Right lobe of liver (tissue), 6 donors: ENCODE measurements at regions not wholly inside any gene's neighbourhood (a gene's known extent, or its start where the extent isn't known, plus 50 kb on each side); places are given as distances from the start of the nearest gene placed in this dataset.

Experiments
- ATAC-seq, 4 donors: fragments of 200-7000 bp; cut with Tn5 transposase; one replicate each; pipeline ENCODE4 v1.9.1; 2020; ENCODE audit warnings: mild to moderate bottlenecking in 4 of 4, moderate library complexity in 4 of 4
- DNase-seq, 3 donors: peaks; one replicate each; pipeline ENCODE4 v3.0.0-alpha.2; 2020
- H3K27ac ChIP-seq, 3 donors: fragments of 200-600 bp; one replicate each; pipeline ENCODE4 v1.8.0; 2022
- H3K27me3 ChIP-seq, 2 donors: fragments of 200-600 bp; one replicate each; pipeline ENCODE4 v1.8.0; 2022
- H3K36me3 ChIP-seq, 4 donors: fragments of 200-600 bp; sonication (generic) in 1 of 4; one replicate each; pipeline versions ENCODE4 v1.5.1 to v1.8.0; 2017 to 2022; ENCODE audit warnings: control low read depth in 1 of 4
- H3K4me1 ChIP-seq, 4 donors: fragments of 200-600 bp; sonication (generic) in 1 of 4; one replicate each; pipeline versions ENCODE4 v1.5.1 to v1.8.0; 2017 to 2022; ENCODE audit warnings: control low read depth in 1 of 4
- H3K4me3 ChIP-seq, 3 donors: fragments of 200-600 bp; one replicate each; pipeline ENCODE4 v1.8.0; 2022
- H3K9me3 ChIP-seq, 4 donors: fragments of 200-600 bp; sonication (generic) in 1 of 4; one replicate each; pipeline versions ENCODE4 v1.5.1 to v1.8.0; 2017 to 2022; ENCODE audit warnings: control low read depth in 1 of 4
- CTCF ChIP-seq, 4 donors: fragments of 200-600 bp in 3 of 4; fragments of 450-650 bp in 1 of 4; IDR thresholded peaks; one replicate each; pipeline versions ENCODE4 v1.5.1 to v1.8.0; 2016 to 2022; ENCODE audit warnings: antibody characterized with exemption in 4 of 4, mild to moderate bottlenecking in 2 of 4
- POLR2A ChIP-seq: fragments of 450-650 bp; IDR thresholded peaks from one replicate; pipeline ENCODE4 v1.6.1; 2017; ENCODE audit warnings: antibody characterized with exemption, mild to moderate bottlenecking
- WGBS: methylation state at CpG from one replicate; pipeline ENCODE4 v1.1.6; 2018; ENCODE audit warnings: low coverage, low lambda C conversion rate; ENCODE audit not compliant: insufficient coverage; ENCODE audit errors: missing lambda C conversion rate; 5-methylcytosine and 5-hydroxymethylcytosine counted together
- intact Hi-C, 2 donors: fragments of 100-400 bp; cut with DNase I; formaldehyde crosslinking; loops; one replicate each; pipeline versions ENCODE4 v1.11.2 to v1.14.1; 2022
- donor health status: DM: no; HTN: yes; CAD: no.
- donor health status: DM: no; HTN: no; CAD: no.
- donor health status: DM: no; HTN: no; CAD: no.
- donor health status: DM: no; HTN: yes; CAD: no.
- donor health status: DM: no; HTN: yes; CAD: no.

GRCh38 chr6:84415068-84415467 lies 187.6 kb upstream of the CEP162 start:
- Histone ChIP-seq H3K9me3 (peaks cover 0 to 3% (median 0%) of the 10 kb centered on the region in 4 donors), H3K4me1 (peaks cover 0 to 6% (median 3%) of the 10 kb centered on the region in 4 donors), H3K4me3 (no peak overlapping the region), H3K27me3 (no peaks in the 10 kb centered on the region), H3K27ac (no peak overlapping the region), H3K36me3 (no peaks in the 10 kb centered on the region)
- intact Hi-C loops = no loop called here
- no peak for DNase-seq
- ATAC-seq = no peak
- TF ChIP-seq CTCF (IDR thresholded peaks at IDR 0.05) = no peak
- no peak for TF ChIP-seq POLR2A
- 41% methylated on average over 2 of the region's 2 CpGs for WGBS

GRCh38 chr6:84414531-84414930 lies 187.1 kb upstream of the CEP162 start:
- no peak for ATAC-seq
- Histone ChIP-seq H3K4me3 (no peak overlapping the region), H3K36me3 (no peaks in the 10 kb centered on the region), H3K27ac (no peak overlapping the region), H3K4me1 (peaks cover 0 to 9% (median 4%) of the 10 kb centered on the region in 4 donors), H3K27me3 (no peaks in the 10 kb centered on the region), H3K9me3 (peaks cover 0 to 3% (median 0%) of the 10 kb centered on the region in 4 donors)
- DNase-seq = no peak
- 72% methylated on average over 6 of the region's 6 CpGs for whole genome bisulfite sequencing
- TF ChIP-seq CTCF (IDR thresholded peaks at IDR 0.05) = no peak
- no peak for TF ChIP-seq POLR2A
- intact Hi-C loops = no loop called here

GRCh38 chr6:84411060-84411629 lies 183.7 kb upstream of the CEP162 start:
- H3K27ac ChIP-seq = no peak overlapping the region
- H3K36me3 ChIP-seq = no peaks in the 10 kb centered on the region
- WGBS = 67% methylated on average over 1 of the region's 1 CpG
- TF ChIP-seq POLR2A = no peak
- TF ChIP-seq CTCF (IDR thresholded peaks at IDR 0.05) = no peak
- ATAC-seq = peak in 1 of 4 donors; percentile 30
- H3K4me3 ChIP-seq = no peak overlapping the region
- H3K9me3 ChIP-seq = peaks cover 0 to 3% (median 0%) of the 10 kb centered on the region in 4 donors
- peaks cover 0 to 26% (median 11%) of the 10 kb centered on the region in 4 donors for H3K4me1 ChIP-seq
- intact Hi-C loops = no loop called here
- no peak for DNase-seq
- H3K27me3 ChIP-seq = no peaks in the 10 kb centered on the region

- peak overlapping the region in 2 of 3 donors; percentile 18 to 31 for H3K27ac ChIP-seq
- H3K9me3 ChIP-seq = peaks cover 0 to 3% (median 0%) of the 10 kb centered on the region in 4 donors
- H3K36me3 ChIP-seq = no peaks in the 10 kb centered on the region
- H3K4me1 ChIP-seq = peaks cover 0 to 26% (median 8%) of the 10 kb centered on the region in 4 donors
- ATAC-seq (peak; percentile 48 to 77 (median 64)), DNase-seq (no peak)
- no peaks in the 10 kb centered on the region for H3K27me3 ChIP-seq
- TF ChIP-seq CTCF (IDR thresholded peaks at IDR 0.05) (no peak), POLR2A (no peak)
- WGBS = 24% methylated on average over 1 of the region's 1 CpG
- no peak overlapping the region for H3K4me3 ChIP-seq
- intact Hi-C loops = no loop called here
Observed at GRCh38 chr6:84409911-84410310, 182.5 kb upstream of the CEP162 start.
